A549 (cell line): ENCODE measurements at regions not wholly inside any gene's neighbourhood (a gene's known extent, or its start where the extent isn't known, plus 50 kb on each side); places are given as distances from the start of the nearest gene placed in this dataset.

ENCODE experiments used
- ATAC-seq, 2 experiments: fragments of 200-7000 bp in 1 of 2; fragments of >200 bp in 1 of 2; cut with Nextera tagmentation in 1 of 2; cut with Tn5 transposase in 1 of 2; 3 replicates each; pipeline versions ENCODE4 v1.8.0 to v1.9.1; 2018 to 2020; ENCODE audit warnings: mild to moderate bottlenecking in 1 of 2, moderate library complexity in 1 of 2
- CTCF ChIA-PET: fragments of 300-600 bp; sonication (Branson Sonifier 250); formaldehyde crosslinking; extraction: SDS; loops from one replicate; lab custom pipeline; 2021; ENCODE audit warnings: antibody characterized with exemption, inconsistent platforms; lab: Yijun Ruan, JAX
- POLR2A ChIA-PET: fragments of 350-600 bp; formaldehyde crosslinking; extraction: SDS; loops from one replicate; lab custom pipeline; 2021; ENCODE audit warnings: antibody characterized with exemption, inconsistent platforms; lab: Yijun Ruan, JAX
- DNase-seq, 2 experiments: peaks; one replicate each; pipeline versions ENCODE4 v3.0.0 to v3.0.0-alpha.2; 2011 to 2016; ENCODE audit warnings: low read depth in 1 of 2, low spot score in 1 of 2
- FAIRE-seq: peaks from 2 replicates; lab custom pipeline; 2011; peaks lifted over from hg19 to GRCh38; lab: Jason Lieb, UNC
- H3K27ac ChIP-seq, 2 experiments: fragments of >200 bp; sonication (Bioruptor Twin); formaldehyde crosslinking; 3 replicates each; pipeline ENCODE4 v1.5.1; 2016 to 2017
- H3K4me1 ChIP-seq: fragments of >200 bp; sonication (Bioruptor Twin); formaldehyde crosslinking; 3 replicates; pipeline ENCODE4 v1.6.1; 2016
- H3K4me2 ChIP-seq: fragments of >200 bp; sonication (Bioruptor Twin); formaldehyde crosslinking; 3 replicates; pipeline ENCODE4 v1.6.1; 2016
- H3K4me3 ChIP-seq: fragments of >200 bp; sonication (Bioruptor Twin); formaldehyde crosslinking; 3 replicates; pipeline ENCODE4 v1.5.1; 2016
- H3K9me3 ChIP-seq: fragments of >200 bp; sonication (Bioruptor Twin); formaldehyde crosslinking; 3 replicates; pipeline ENCODE4 v1.6.1; 2016
- BCL3 ChIP-seq: fragments of >200 bp; sonication (Bioruptor Twin); formaldehyde crosslinking; IDR thresholded peaks from 3 replicates; pipeline ENCODE4 v1.6.1; 2016
- BHLHE40 ChIP-seq: IDR thresholded peaks from 2 replicates; pipeline ENCODE4 v1.6.1; 2012; ENCODE audit warnings: low read depth, low read length, inconsistent platforms
- CEBPB ChIP-seq, 2 experiments: fragments of >200 bp in 1 of 2; sonication (Bioruptor Twin) in 1 of 2; formaldehyde crosslinking in 1 of 2; IDR thresholded peaks; 2 replicates each; pipeline ENCODE4 v1.6.1; 2012 to 2016
- EHF ChIP-seq: fragments of 250-450 bp; sonication (Bioruptor Pico); IDR thresholded peaks from 2 replicates; pipeline ENCODE4 v1.5.0; 2020; ENCODE audit warnings: mild to moderate bottlenecking
- EHMT2 ChIP-seq: fragments of 200-600 bp; sonication (generic); IDR thresholded peaks from 2 replicates; pipeline ENCODE4 v1.6.1; 2016; ENCODE audit warnings: antibody characterized with exemption, low read depth, mild to moderate bottlenecking, moderate library complexity
- ESRRA ChIP-seq: fragments of 150-350 bp; IDR thresholded peaks from 2 replicates; pipeline ENCODE4 v1.6.1; 2014; ENCODE audit warnings: mild to moderate bottlenecking, low read length, borderline replicate concordance
- FOSB ChIP-seq: fragments of 250-450 bp; sonication (Bioruptor Pico); IDR thresholded peaks from 2 replicates; pipeline ENCODE4 v1.5.0; 2020; ENCODE audit warnings: mild to moderate bottlenecking, moderate library complexity
- HES2 ChIP-seq: fragments of >200 bp; sonication (Bioruptor Twin); formaldehyde crosslinking; IDR thresholded peaks from 2 replicates; pipeline ENCODE4 v1.6.1; 2016
- HEYL ChIP-seq: fragments of 250-450 bp; sonication (Bioruptor Pico); IDR thresholded peaks from 2 replicates; pipeline ENCODE4 v1.8.0; 2021; ENCODE audit warnings: mild to moderate bottlenecking, moderate library complexity
- HMGXB4 ChIP-seq: fragments of 250-450 bp; sonication (Bioruptor Pico); IDR thresholded peaks from 2 replicates; pipeline ENCODE4 v1.5.0; 2021; ENCODE audit warnings: mild to moderate bottlenecking, moderate library complexity, borderline replicate concordance
- HOXB5 ChIP-seq: fragments of 250-450 bp; sonication (Bioruptor Pico); IDR thresholded peaks from 2 replicates; pipeline ENCODE4 v1.5.0; 2020; ENCODE audit warnings: mild to moderate bottlenecking, moderate library complexity
- KDM5A ChIP-seq: fragments of 200-600 bp; sonication (generic); IDR thresholded peaks from 2 replicates; pipeline ENCODE4 v1.6.1; 2016; ENCODE audit warnings: antibody characterized with exemption, mild to moderate bottlenecking
- MAZ ChIP-seq: fragments of 150-350 bp; IDR thresholded peaks from 2 replicates; pipeline ENCODE4 v1.6.1; 2014; ENCODE audit warnings: antibody characterized with exemption, low read depth, low read length, borderline replicate concordance
- NFE2L2 ChIP-seq: fragments of 150-350 bp; conservative IDR thresholded peaks from 2 replicates; pipeline ENCODE4 v1.6.1; 2014; ENCODE audit warnings: low read length
- NPAS2 ChIP-seq: fragments of 250-450 bp; sonication (Bioruptor Pico); IDR thresholded peaks from 2 replicates; pipeline ENCODE4 v1.8.0; 2022; ENCODE audit warnings: mild to moderate bottlenecking, moderate library complexity, borderline replicate concordance
- NR3C1 ChIP-seq: fragments of >200 bp; sonication (Bioruptor Twin); formaldehyde crosslinking; IDR thresholded peaks from 3 replicates; pipeline ENCODE4 v1.6.1; 2017
- PBX3 ChIP-seq: IDR thresholded peaks from 2 replicates; pipeline ENCODE4 v1.6.1; 2012
- PHF8 ChIP-seq: fragments of 200-600 bp; sonication (generic); IDR thresholded peaks from 2 replicates; pipeline ENCODE4 v1.6.1; 2016; ENCODE audit warnings: low read depth, mild to moderate bottlenecking, antibody characterized with exemption, moderate library complexity, borderline replicate concordance
- POLR2A ChIP-seq: IDR thresholded peaks from 2 replicates; pipeline ENCODE4 v1.6.1; 2012; ENCODE audit warnings: mild to moderate bottlenecking, low read length
- TFCP2L1 ChIP-seq: fragments of 250-450 bp; sonication (Bioruptor Pico); IDR thresholded peaks from 2 replicates; pipeline ENCODE4 v1.5.0; 2021; ENCODE audit warnings: mild to moderate bottlenecking
- USF2 ChIP-seq: fragments of 450-650 bp; IDR thresholded peaks from 2 replicates; pipeline ENCODE4 v1.6.1; 2014; ENCODE audit warnings: antibody characterized with exemption
- ZNF302 ChIP-seq: fragments of 250-450 bp; sonication (Bioruptor Pico); IDR thresholded peaks from 2 replicates; pipeline ENCODE4 v1.9.0; 2021; ENCODE audit warnings: inconsistent platforms, mild to moderate bottlenecking, moderate library complexity
- WGBS: methylation state at CpG from one replicate; pipeline ENCODE4 v1.1.6; 2017; ENCODE audit errors: missing lambda C conversion rate; 5-methylcytosine and 5-hydroxymethylcytosine counted together

- Histone ChIP-seq H3K27ac (peak overlapping the region; percentile 89 to 95), H3K4me1 (peaks cover 51% of the 10 kb centered on the region), H3K4me2 (no peak overlapping the region), H3K9me3 (peaks cover 17% of the 10 kb centered on the region), H3K4me3 (no peak overlapping the region)
- TF ChIP-seq BHLHE40: no peak
- TF ChIP-seq NFE2L2: no peak
- TF ChIP-seq USF2: peak; percentile 68
- no peak for TF ChIP-seq EHMT2
- no peak for TF ChIP-seq FOSB (CRISPR knock-in tag)
- TF ChIP-seq MAZ: no peak
- no peak for TF ChIP-seq PBX3
- peak in 1 of 2 experiments; percentile 20; a peak in 1 of 6 replicates for ATAC-seq
- 76% methylated on average over 3 of the region's 3 CpGs for WGBS
- peak in 1 of 2 experiments; percentile 76 for DNase-seq
- no peak for FAIRE-seq
- POLR2A ChIA-PET: no interaction called here
- CTCF ChIA-PET: interaction anchor here (0.7 to 2.5 kb wide), 4 partner anchors 15 to 234 kb away, joined by 3 to 7 read pairs (median 4); partner anchors contain the start of gene CEBPB
Measured at GRCh38 chr20:50425076-50425475, 85.1 kb upstream of the PTPN1 start.

GRCh38 chr20:50426866-50427718, 83.1 kb upstream of the PTPN1 start:
- DNase-seq (no peak), FAIRE-seq (no peak), ATAC-seq (no peak)
- POLR2A ChIA-PET: interaction anchor here (0.7 kb wide), 1 partner anchor 148 kb away, joined by 3 read pairs; no protein-coding TSS in a partner anchor
- Histone ChIP-seq H3K9me3 (peaks cover 3% of the 10 kb centered on the region), H3K4me3 (no peak overlapping the region), H3K4me1 (peaks cover 59% of the 10 kb centered on the region), H3K27ac (peak overlapping the region; percentile 64 to 76), H3K4me2 (0 out of 3 replicates have a peak overlapping the region, but pooled peaks have one; percentile 21)
- TF ChIP-seq ZNF302 (CRISPR knock-in tag): no peak
- TF ChIP-seq ESRRA: no peak
- TF ChIP-seq HMGXB4 (CRISPR knock-in tag): no peak
- TF ChIP-seq HEYL (CRISPR knock-in tag): no peak
- no peak for TF ChIP-seq BHLHE40
- 84% methylated on average over 6 of the region's 6 CpGs for WGBS
- CTCF ChIA-PET: interaction anchor here (0.6 to 2.5 kb wide), 7 partner anchors 8 to 149 kb away, joined by 3 to 7 read pairs (median 4); no protein-coding TSS in a partner anchor

GRCh38 chr20:50427719-50428083, 82.5 kb upstream of the PTPN1 start:
- Histone ChIP-seq H3K4me3 (no peak overlapping the region), H3K27ac (peak overlapping the region; percentile 64 to 76), H3K9me3 (no peaks in the 10 kb centered on the region), H3K4me2 (peak overlapping the region; percentile 21; the same call in 1 of the 3 replicates), H3K4me1 (peaks cover 53% of the 10 kb centered on the region)
- ChIA-PET CTCF (interaction anchor here (0.6 to 2.5 kb wide), 4 partner anchors 12 to 148 kb away, joined by 3 to 7 read pairs (median 4); no protein-coding TSS in a partner anchor), POLR2A (no interaction called here)
- no peak for FAIRE-seq
- no peak for TF ChIP-seq POLR2A
- no peak for TF ChIP-seq FOSB (CRISPR knock-in tag)
- no peak for TF ChIP-seq NFE2L2
- TF ChIP-seq EHF (CRISPR knock-in tag): no peak
- no peak for TF ChIP-seq PHF8
- no peak for TF ChIP-seq KDM5A
- TF ChIP-seq BHLHE40: no peak
- TF ChIP-seq NR3C1: no peak
- TF ChIP-seq HOXB5 (CRISPR knock-in tag): no peak
- no peak for TF ChIP-seq HES2
- no peak for TF ChIP-seq TFCP2L1
- no peak for TF ChIP-seq BCL3
- TF ChIP-seq NPAS2: no peak
- no peak for TF ChIP-seq ESRRA
- TF ChIP-seq CEBPB (IDR thresholded peaks at IDR 0.05): no peak
- 35% methylated on average over 5 of the region's 5 CpGs for WGBS
- DNase-seq: no peak
- no peak for ATAC-seq
